Endothelial cell of umbilical vein (primary cell): ENCODE measurements at regions not wholly inside any gene's neighbourhood (a gene's known extent, or its start where the extent isn't known, plus 50 kb on each side); places are given as distances from the start of the nearest gene placed in this dataset.

ENCODE experiments used
- BruUV-seq: library from RNA; stranded (reverse); fragments of 400-500 nt; replicated peaks from 2 replicates; lab custom pipeline; 2021; lab: Mats Ljungman, UMichigan
- CTCF ChIA-PET: fragments of 300-600, 350-600 bp; sonication (Branson Sonifier 250); formaldehyde crosslinking; loops from one replicate; lab custom pipeline; 2021; ENCODE audit warnings: antibody characterized with exemption, inconsistent platforms; lab: Charles Lee
- POLR2A ChIA-PET: fragments of 300-600, 350-600 bp; sonication (Branson Sonifier 250); formaldehyde crosslinking; loops from one replicate; lab custom pipeline; 2021; ENCODE audit warnings: antibody characterized with exemption, inconsistent platforms; lab: Charles Lee
- DNase-seq: peaks from one replicate; pipeline ENCODE4 v3.0.0-alpha.2; 2011; ENCODE audit warnings: low read depth, low spot score
- FAIRE-seq: peaks from 2 replicates; lab custom pipeline; 2011; peaks lifted over from hg19 to GRCh38; lab: Jason Lieb, UNC
- H2AFZ ChIP-seq: 2 replicates; pipeline ENCODE4 v1.6.0; 2012; ENCODE audit warnings: low read depth, low read length, control low read depth, inconsistent platforms
- H3K27ac ChIP-seq: 2 replicates; pipeline ENCODE4 v1.5.1; 2011; ENCODE audit warnings: low read depth, mild to moderate bottlenecking, control low read depth, low read length, moderate library complexity; ENCODE audit not compliant: insufficient read depth
- H3K27me3 ChIP-seq, 2 experiments: 2 replicates each; pipeline versions ENCODE4 v1.6.0 to v1.6.1; 2011; ENCODE audit warnings: low read length in 2 of 2, mixed read lengths in 1 of 2; ENCODE audit not compliant: control insufficient read depth in 2 of 2, insufficient read depth in 2 of 2
- H3K36me3 ChIP-seq, 2 experiments: 2 replicates in 1 of 2; 3 replicates in 1 of 2; pipeline ENCODE4 v1.5.1; 2011; ENCODE audit warnings: low read length in 2 of 2, mild to moderate bottlenecking in 1 of 2, moderate library complexity in 1 of 2; ENCODE audit not compliant: control insufficient read depth in 2 of 2, insufficient read depth in 2 of 2; ENCODE audit errors: extremely low read depth in 1 of 2
- H3K4me1 ChIP-seq: 3 replicates; pipeline ENCODE4 v1.5.1; 2011; ENCODE audit warnings: mild to moderate bottlenecking, low read length; ENCODE audit not compliant: control insufficient read depth, insufficient read depth; ENCODE audit errors: extremely low read depth
- H3K4me2 ChIP-seq: 2 replicates; pipeline ENCODE4 v1.6.1; 2011; ENCODE audit warnings: low read length, control low read depth, mixed read lengths; ENCODE audit not compliant: insufficient read depth
- H3K4me3 ChIP-seq, 3 experiments: fragments of 200-600 bp in 1 of 3; sonication (generic), shearing (Covaris generic) in 1 of 3; replicated peaks in 1 of 3; 2 replicates each; pipeline ENCODE4 v1.5.1; 2011 to 2016; ENCODE audit warnings: control low read depth in 3 of 3, low read length in 3 of 3, mild to moderate bottlenecking in 2 of 3, inconsistent platforms in 1 of 3, low read depth in 1 of 3, moderate library complexity in 1 of 3; ENCODE audit not compliant: insufficient read depth in 1 of 3
- H3K79me2 ChIP-seq: 2 replicates; pipeline ENCODE4 v1.6.0; 2012; ENCODE audit warnings: low read length, inconsistent platforms; ENCODE audit not compliant: control insufficient read depth, insufficient read depth
- H3K9ac ChIP-seq: replicated peaks from 2 replicates; pipeline ENCODE3; 2011; ENCODE audit warnings: low read length, control low read depth; ENCODE audit not compliant: insufficient read depth; ENCODE audit errors: extremely low read depth
- H3K9me1 ChIP-seq: replicated peaks from 3 replicates; pipeline ENCODE4 v1.6.0; 2011; ENCODE audit warnings: mild to moderate bottlenecking, low read length; ENCODE audit not compliant: control insufficient read depth, insufficient read depth; ENCODE audit errors: extremely low read depth
- H3K9me3 ChIP-seq: replicated peaks from 2 replicates; pipeline ENCODE4 v1.5.1; 2012; ENCODE audit warnings: low read length, inconsistent platforms; ENCODE audit not compliant: control insufficient read depth, insufficient read depth
- H4K20me1 ChIP-seq: replicated peaks from 2 replicates; pipeline ENCODE3; 2011; ENCODE audit warnings: mild to moderate bottlenecking, low read length; ENCODE audit not compliant: control insufficient read depth, insufficient read depth; ENCODE audit errors: extremely low read depth
- CTCF ChIP-seq, 2 donors: IDR thresholded peaks; 1 replicate in 1 of 2; 2 replicates in 1 of 2; pipeline ENCODE4 v1.5.1; 2011; ENCODE audit warnings: low read length in 2 of 2, mild to moderate bottlenecking in 2 of 2, moderate library complexity in 2 of 2, control low read depth in 1 of 2, inconsistent platforms in 1 of 2, low read depth in 1 of 2; ENCODE audit not compliant: insufficient read depth in 1 of 2; ENCODE audit errors: extremely low read depth in 1 of 2
- EZH2 ChIP-seq: IDR thresholded peaks from 2 replicates; pipeline ENCODE4 v1.6.1; 2012; ENCODE audit warnings: borderline replicate concordance, low read depth, mild to moderate bottlenecking, moderate library complexity, low read length, inconsistent platforms; ENCODE audit not compliant: severe bottlenecking
- FOS ChIP-seq: IDR thresholded peaks from 2 replicates; pipeline ENCODE4 v1.6.1; 2011; ENCODE audit warnings: mild to moderate bottlenecking, low read length, moderate library complexity, borderline replicate concordance; ENCODE audit not compliant: insufficient read depth
- GATA2 ChIP-seq: IDR thresholded peaks from 2 replicates; pipeline ENCODE4 v1.7.0; 2011; ENCODE audit warnings: low read depth, mild to moderate bottlenecking, moderate library complexity, mixed read lengths, low read length; ENCODE audit not compliant: insufficient read length, insufficient read depth
- JUN ChIP-seq: IDR thresholded peaks from 2 replicates; pipeline ENCODE4 v1.6.1; 2011; ENCODE audit warnings: borderline replicate concordance, low read depth; ENCODE audit not compliant: insufficient read length, insufficient read depth
- MAX ChIP-seq: IDR thresholded peaks from 2 replicates; pipeline ENCODE4 v1.6.1; 2011; ENCODE audit not compliant: insufficient read depth, insufficient read length
- MYC ChIP-seq: IDR thresholded peaks from one replicate; pipeline ENCODE4 v1.6.1; 2011; ENCODE audit warnings: mild to moderate bottlenecking, low read depth, low read length
- POLR2A ChIP-seq: IDR thresholded peaks from 2 replicates; pipeline ENCODE4 v1.6.1; 2012; ENCODE audit warnings: low read depth, mild to moderate bottlenecking, control low read depth, low read length
- POLR2AphosphoS5 ChIP-seq: IDR thresholded peaks from 2 replicates; pipeline ENCODE4 v1.6.1; 2012; ENCODE audit warnings: low read depth, mild to moderate bottlenecking, control low read depth, low read length, moderate library complexity; ENCODE audit not compliant: insufficient read depth
- dilution Hi-C: fragments of 300-500 bp; cut with MboI; formaldehyde crosslinking; loops from one replicate; pipeline ENCODE4 v1.15.0; 2019; ENCODE audit warnings: low sequenced_read_pairs; ENCODE audit not compliant: extremely low pct_ligation_motif_present
- intact Hi-C: fragments of 100-400 bp; cut with micrococcal nuclease; formaldehyde crosslinking; loops from one replicate; pipeline ENCODE4 v1.10.0; 2022

GRCh38 chrX:87798039-87798438 lies 280.4 kb downstream of the KLHL4 start:
- H3K27ac ChIP-seq, result no peak overlapping the region
- dilution Hi-C loops (no loop called here), intact Hi-C loops (no loop called here)
- H3K36me3 ChIP-seq, result no peaks in the 10 kb centered on the region
- FAIRE-seq (no peak), DNase-seq (no peak)
- H4K20me1 ChIP-seq, result no peaks in the 10 kb centered on the region
- no peak overlapping the region for H3K9ac ChIP-seq
- no peaks in the 10 kb centered on the region for H3K4me1 ChIP-seq
- H3K4me3 ChIP-seq, result no peak overlapping the region
- H3K9me3 ChIP-seq, result no peaks in the 10 kb centered on the region
- BruUV-seq, result no TSS peak
- POLR2A ChIA-PET, result no interaction called here
- no peak overlapping the region for H3K4me2 ChIP-seq
- TF ChIP-seq POLR2A, result no peak
- no peak for TF ChIP-seq MYC
- TF ChIP-seq EZH2, result no peak
- no peak for TF ChIP-seq FOS
- TF ChIP-seq POLR2AphosphoS5, result no peak
- TF ChIP-seq JUN, result no peak
- TF ChIP-seq MAX, result no peak
- TF ChIP-seq GATA2, result no peak
- TF ChIP-seq CTCF (IDR thresholded peaks at IDR 0.05; ENCODE audit: extremely low read depth in 1 of 2, insufficient read depth in 1 of 2, low read depth in 1 of 2, low read length in 2 of 2), result no peak
- CTCF ChIA-PET, result no interaction called here
- no peak overlapping the region for H2AFZ ChIP-seq
- H3K79me2 ChIP-seq, result no peaks in the 10 kb centered on the region
- H3K27me3 ChIP-seq, result no peaks in the 10 kb centered on the region
- H3K9me1 ChIP-seq, result no peaks in the 10 kb centered on the region
